ENCODE measurements at regions not wholly inside any gene's neighbourhood (a gene's known extent, or its start where the extent isn't known, plus 50 kb on each side); places are given as distances from the start of the nearest gene placed in this dataset.

DNA sequence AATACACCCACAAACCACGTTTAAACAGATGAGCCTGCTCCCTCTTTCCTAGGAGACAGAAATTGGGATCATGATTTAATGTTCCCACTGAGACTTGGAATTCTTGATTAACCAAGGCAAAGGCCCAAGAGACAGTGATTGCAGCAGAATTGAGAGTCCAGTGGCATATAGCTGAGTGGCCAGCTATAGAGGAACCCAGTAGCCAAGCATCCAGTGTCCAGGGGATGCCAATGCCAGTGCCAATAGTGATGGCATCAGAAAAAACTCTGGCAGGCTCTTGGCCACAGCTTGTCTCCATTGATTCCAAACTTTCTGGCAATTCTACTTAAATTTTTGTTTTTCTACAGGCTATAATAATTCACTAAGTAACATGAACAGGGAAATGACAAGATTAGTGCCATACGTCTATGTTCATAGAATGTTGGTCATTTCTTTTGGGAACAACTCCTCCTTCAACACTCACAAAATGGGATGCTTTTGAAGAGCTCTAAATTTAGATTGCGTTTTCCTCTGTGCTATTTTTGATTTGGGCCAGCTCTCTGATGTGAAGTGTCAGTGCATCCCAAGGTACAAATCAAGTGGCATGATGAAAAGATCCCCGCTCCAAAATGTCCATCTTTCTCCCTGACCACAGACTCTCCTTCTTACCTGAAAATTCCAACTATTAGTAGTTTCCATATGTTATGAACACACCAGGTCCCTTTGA is 83.1 kb upstream of the A1CF start:
- TF ChIP-seq, protein P1, sequence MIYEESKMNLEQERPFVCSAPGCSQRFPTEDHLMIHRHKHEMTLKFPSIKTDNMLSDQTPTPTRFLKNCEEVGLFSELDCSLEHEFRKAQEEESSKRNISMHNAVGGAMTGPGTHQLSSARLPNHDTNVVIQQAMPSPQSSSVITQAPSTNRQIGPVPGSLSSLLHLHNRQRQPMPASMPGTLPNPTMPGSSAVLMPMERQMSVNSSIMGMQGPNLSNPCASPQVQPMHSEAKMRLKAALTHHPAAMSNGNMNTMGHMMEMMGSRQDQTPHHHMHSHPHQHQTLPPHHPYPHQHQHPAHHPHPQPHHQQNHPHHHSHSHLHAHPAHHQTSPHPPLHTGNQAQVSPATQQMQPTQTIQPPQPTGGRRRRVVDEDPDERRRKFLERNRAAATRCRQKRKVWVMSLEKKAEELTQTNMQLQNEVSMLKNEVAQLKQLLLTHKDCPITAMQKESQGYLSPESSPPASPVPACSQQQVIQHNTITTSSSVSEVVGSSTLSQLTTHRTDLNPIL (CRISPR knock-in tag; IDR thresholded peaks at IDR 0.05; ENCODE audit: low read depth), result no peak
- TF ChIP-seq ARNTL (CRISPR knock-in tag; IDR thresholded peaks at IDR 0.05; ENCODE audit: borderline replicate concordance, low read depth) (no peak), ZNF70 (CRISPR knock-in tag; IDR thresholded peaks at IDR 0.05) (no peak), ZC3H10 (CRISPR knock-in tag; IDR thresholded peaks at IDR 0.05) (no peak)

Measured in SK-N-SH treated with all-trans-retinoic acid at 6 μM for 48 hours (cell line).